Heart left ventricle (tissue), 16 donors: ENCODE measurements at regions not wholly inside any gene's neighbourhood (a gene's known extent, or its start where the extent isn't known, plus 50 kb on each side); places are given as distances from the start of the nearest gene placed in this dataset.

Source experiments
- ATAC-seq, 4 donors: fragments of 200-7000 bp; cut with Tn5 transposase; one replicate each; pipeline ENCODE4 v1.9.1; 2020 to 2022; ENCODE audit warnings: moderate library complexity in 4 of 4, mild to moderate bottlenecking in 3 of 4, moderate number of reproducible peaks in 1 of 4
- DNase-seq, 5 donors: peaks; one replicate each; pipeline ENCODE4 v3.0.0-alpha.2; 2020
- H3K27ac ChIP-seq, 12 donors: fragments of 200-600 bp; sonication (generic) in 4 of 12; one replicate each; pipeline versions ENCODE4 v1.5.0 to v1.8.0; 2016 to 2022; ENCODE audit warnings: mild to moderate bottlenecking in 2 of 12
- H3K27me3 ChIP-seq, 9 donors: fragments of 200-600 bp; sonication (generic) in 2 of 9; one replicate each; pipeline versions ENCODE4 v1.5.1 to v1.8.0; 2016 to 2022; ENCODE audit warnings: mild to moderate bottlenecking in 3 of 9
- H3K36me3 ChIP-seq, 9 donors: fragments of 200-600 bp; sonication (generic) in 2 of 9; one replicate each; pipeline versions ENCODE4 v1.5.0 to v1.8.0; 2018 to 2022; ENCODE audit warnings: mild to moderate bottlenecking in 2 of 9
- H3K4me1 ChIP-seq, 12 donors: fragments of 200-600 bp; sonication (generic) in 4 of 12; one replicate each; pipeline versions ENCODE4 v1.5.0 to v1.8.0; 2016 to 2022; ENCODE audit warnings: mild to moderate bottlenecking in 3 of 12
- H3K4me3 ChIP-seq, 12 donors: fragments of 200-600 bp; sonication (generic) in 4 of 12; one replicate each; pipeline versions ENCODE4 v1.5.0 to v1.8.0; 2017 to 2022; ENCODE audit warnings: mild to moderate bottlenecking in 9 of 12, moderate library complexity in 4 of 12
- H3K9me3 ChIP-seq, 12 donors: fragments of 200-600 bp; sonication (generic) in 4 of 12; one replicate each; pipeline versions ENCODE4 v1.5.0 to v1.8.0; 2016 to 2022; ENCODE audit warnings: mild to moderate bottlenecking in 1 of 12
- CTCF ChIP-seq, 12 donors: fragments of 200-600 bp; sonication (generic) in 4 of 12; IDR thresholded peaks; one replicate each; pipeline versions ENCODE4 v1.5.0 to v1.8.0; 2018 to 2022; ENCODE audit warnings: antibody characterized with exemption in 12 of 12, mild to moderate bottlenecking in 5 of 12
- POLR2A ChIP-seq, 2 donors: fragments of 450-650 bp; IDR thresholded peaks; one replicate each; pipeline ENCODE4 v1.6.1; 2017; ENCODE audit warnings: antibody characterized with exemption in 2 of 2, mild to moderate bottlenecking in 2 of 2, moderate library complexity in 2 of 2
- WGBS, 4 donors: extraction: QIAGEN DNeasy Blood & Tissue Kit in 2 of 4; methylation state at CpG; one replicate each; pipeline versions ENCODE4 v1.1.5 to v1.1.7; 2013 to 2018; 5-methylcytosine and 5-hydroxymethylcytosine counted together
- intact Hi-C, 10 donors: fragments of 100-400 bp; cut with DNase I; formaldehyde crosslinking; loops; one replicate each; pipeline versions ENCODE4 v1.11.1 to v1.14.2; 2022
- donor health status: ischemic (EF 13 %, LVEDD 7.1; RV severe dilation, severe dysfunction).
- donor health status: healthy with polysubstance abuse.
- donor health status: DM: no; HTN: yes; CAD: no.
- donor health status: DM: no; HTN: no; CAD: no.
- donor health status: ischemic (EF 25% LVEDD 6.9; RV normal size, moderate dysfunction).
- donor health status: ischemic (EF 25% LVEDD 5.7; RV mildly dilated, moderate dysfunction).
- donor health status: healthy.
- donor health status: DM: yes; HTN: yes; CAD: no.
- donor health status: ischemic (EF 35%, LVEDD 5.7; RV mildly dilated, moderate dysfunction).
- donor health status: nonischemic (EF 11% LVEDD 7.7; RV severe dilation, severe dysfunction).
- donor health status: DM: yes; HTN: yes; CAD: no.
- donor health status: PGD.
- donor health status: ischemic (EF 29% LVEDD 5.4; RV normal size, mild dysfunction).
- donor health status: nonischemic (EF 23%, LVEDD 6.1; RV moderate dilation, normal function).

DNA sequence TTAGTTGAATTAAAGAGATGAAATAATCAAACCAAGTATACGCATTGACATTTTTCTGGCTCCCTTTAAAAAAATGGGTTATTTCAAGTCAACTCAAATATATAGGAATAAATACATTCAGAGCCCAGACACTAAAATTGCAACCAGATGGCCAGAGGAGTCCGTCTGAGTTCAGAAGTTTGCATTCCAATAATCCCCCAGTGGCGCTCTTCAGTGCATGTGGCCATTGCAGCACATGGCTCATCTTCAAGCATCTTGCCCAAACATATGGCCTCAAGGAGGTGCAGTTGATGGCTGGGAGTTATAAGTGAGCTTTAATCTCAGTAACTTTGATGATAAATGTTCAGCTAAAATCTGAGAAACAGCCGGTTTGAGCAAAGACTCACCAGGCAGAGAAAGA lies 295.8 kb upstream of the LRRN1 start:
- H3K4me1 ChIP-seq = no peaks in the 10 kb centered on the region
- ATAC-seq (no peak), DNase-seq (no peak)
- no peak for TF ChIP-seq CTCF (IDR thresholded peaks at IDR 0.05)
- TF ChIP-seq POLR2A (IDR thresholded peaks at IDR 0.05) = no peak
- H3K4me3 ChIP-seq = no peak overlapping the region
- intact Hi-C loops = no loop called here
- H3K27ac ChIP-seq = no peak overlapping the region
- no peaks in the 10 kb centered on the region for H3K36me3 ChIP-seq
- WGBS, 4 donors = 46 to 58% (median 53%) methylated on average over 4 of the region's 4 CpGs
- no peaks in the 10 kb centered on the region for H3K27me3 ChIP-seq
- H3K9me3 ChIP-seq = no peaks in the 10 kb centered on the region

DNA sequence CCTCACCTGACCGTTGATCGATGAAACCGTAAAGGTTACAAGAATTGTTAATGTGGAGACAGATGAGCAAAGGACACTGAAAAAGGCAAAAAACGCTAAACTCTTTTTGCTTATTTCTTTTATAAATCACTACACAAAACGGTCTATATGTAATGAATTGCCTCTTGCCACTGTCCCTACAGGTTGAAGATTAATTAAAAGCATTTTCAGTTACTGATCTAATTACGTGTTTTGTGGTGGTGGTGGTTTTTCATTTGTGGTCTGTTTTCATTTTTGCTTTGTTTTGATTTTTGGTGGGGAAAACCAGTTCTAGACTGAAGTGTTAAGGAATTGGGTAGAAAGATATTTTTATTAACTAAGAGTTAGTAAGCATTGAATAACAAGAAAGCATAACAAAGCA lies 299.2 kb upstream of the LRRN1 start:
- H3K9me3 ChIP-seq = no peaks in the 10 kb centered on the region
- no peak for DNase-seq
- WGBS, 4 donors = 81 to 86% (median 84%) methylated on average over 6 of the region's 6 CpGs
- H3K36me3 ChIP-seq = no peaks in the 10 kb centered on the region
- no peak overlapping the region for H3K4me3 ChIP-seq
- H3K27me3 ChIP-seq = no peaks in the 10 kb centered on the region
- ATAC-seq = no peak
- intact Hi-C loops = loop anchor here in 1 of 10 donors (10.0 kb wide), 1 partner anchor 495 kb away; no protein-coding TSS in a partner anchor
- H3K4me1 ChIP-seq = no peaks in the 10 kb centered on the region
- H3K27ac ChIP-seq = no peak overlapping the region
- TF ChIP-seq CTCF (IDR thresholded peaks at IDR 0.05) = no peak
- no peak for TF ChIP-seq POLR2A (IDR thresholded peaks at IDR 0.05)

DNA sequence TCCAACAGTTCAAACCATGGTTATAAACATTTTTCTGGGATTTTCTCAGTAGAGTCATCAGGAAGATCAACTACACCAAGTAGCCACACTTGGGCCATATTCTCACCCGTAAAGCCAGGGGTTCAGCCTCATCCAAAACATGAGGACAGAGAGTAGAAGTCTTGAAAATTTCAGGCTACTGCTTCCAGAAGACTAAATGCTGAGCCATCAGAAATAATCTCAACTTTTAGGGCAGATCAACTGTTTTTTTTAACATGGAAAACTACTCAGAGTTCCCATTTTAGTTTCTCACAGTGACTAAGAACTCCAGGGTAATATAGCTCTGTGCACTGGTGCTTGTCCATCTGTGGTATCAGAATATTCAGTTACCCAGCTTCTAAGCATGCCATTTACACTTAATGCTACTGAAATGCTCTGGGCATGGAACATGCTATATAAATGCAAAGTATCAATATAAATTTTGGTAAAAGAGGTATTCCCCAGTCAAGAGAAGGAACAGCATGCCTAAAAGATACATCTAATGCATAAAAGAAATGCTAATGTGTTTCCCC lies 300.1 kb upstream of the LRRN1 start:
- TF ChIP-seq CTCF (IDR thresholded peaks at IDR 0.05) (no peak), POLR2A (IDR thresholded peaks at IDR 0.05) (no peak)
- DNase-seq (no peak), ATAC-seq (no peak)
- intact Hi-C loops = loop anchor here in 1 of 10 donors (10.0 kb wide), 1 partner anchor 496 kb away; no protein-coding TSS in a partner anchor
- no peaks in the 10 kb centered on the region for H3K9me3 ChIP-seq
- no peak overlapping the region for H3K4me3 ChIP-seq
- no peak overlapping the region for H3K27ac ChIP-seq
- H3K4me1 ChIP-seq = no peaks in the 10 kb centered on the region
- H3K36me3 ChIP-seq = no peaks in the 10 kb centered on the region
- WGBS, 4 donors = 66 to 94% (median 76%) methylated on average over 1 of the region's 1 CpG
- H3K27me3 ChIP-seq = no peaks in the 10 kb centered on the region

DNA sequence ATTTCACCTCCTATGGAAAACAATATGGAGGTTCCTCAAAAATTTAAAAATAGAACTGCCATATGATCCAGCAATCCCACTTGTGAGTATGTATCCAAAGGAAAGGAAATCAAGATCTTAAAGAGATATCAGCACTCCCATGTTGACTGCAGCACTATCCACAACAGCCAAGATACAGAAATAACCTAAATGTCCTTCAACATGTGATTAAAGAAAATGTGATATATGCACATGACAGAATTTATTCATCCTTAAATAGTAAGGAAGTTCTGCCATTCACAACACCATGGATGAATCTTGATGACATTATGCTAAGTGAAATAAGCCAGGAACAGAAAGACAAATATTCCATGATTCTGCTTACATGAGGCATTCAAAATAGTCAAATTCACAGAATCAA lies 303.6 kb upstream of the LRRN1 start:
- intact Hi-C loops = loop anchor here in 1 of 10 donors (10.0 kb wide), 1 partner anchor 499 kb away; no protein-coding TSS in a partner anchor
- no peak for DNase-seq

More for the DNA sequence above, 303.6 kb upstream of the LRRN1 start:
- TF ChIP-seq POLR2A (IDR thresholded peaks at IDR 0.05) (no peak), CTCF (IDR thresholded peaks at IDR 0.05) (no peak)
- no peak for ATAC-seq
- no peaks in the 10 kb centered on the region for H3K4me1 ChIP-seq
- no peaks in the 10 kb centered on the region for H3K36me3 ChIP-seq
- no peak overlapping the region for H3K4me3 ChIP-seq
- no peaks in the 10 kb centered on the region for H3K27me3 ChIP-seq
- no peak overlapping the region for H3K27ac ChIP-seq
- peaks cover 0 to 23% (median 10%) of the 10 kb centered on the region in 12 donors for H3K9me3 ChIP-seq
